LNCaP clone FGC (cell line): ENCODE measurements at regions not wholly inside any gene's neighbourhood (a gene's known extent, or its start where the extent isn't known, plus 50 kb on each side); places are given as distances from the start of the nearest gene placed in this dataset.

Experiments used
- DNase-seq: peaks from one replicate; pipeline ENCODE4 v3.0.0-alpha.2; 2011; ENCODE audit warnings: low read depth
- H3K4me3 ChIP-seq: 2 replicates; pipeline ENCODE4 v1.5.1; 2011; ENCODE audit warnings: mild to moderate bottlenecking, low read depth, low read length, control low read depth
- TF ChIP-seq, protein P1 (sequence below): IDR thresholded peaks from 2 replicates; pipeline ENCODE4 v1.5.1; 2012; ENCODE audit warnings: mild to moderate bottlenecking; ENCODE audit not compliant: control insufficient read depth, insufficient read depth; ENCODE audit errors: extremely low read depth

DNA sequence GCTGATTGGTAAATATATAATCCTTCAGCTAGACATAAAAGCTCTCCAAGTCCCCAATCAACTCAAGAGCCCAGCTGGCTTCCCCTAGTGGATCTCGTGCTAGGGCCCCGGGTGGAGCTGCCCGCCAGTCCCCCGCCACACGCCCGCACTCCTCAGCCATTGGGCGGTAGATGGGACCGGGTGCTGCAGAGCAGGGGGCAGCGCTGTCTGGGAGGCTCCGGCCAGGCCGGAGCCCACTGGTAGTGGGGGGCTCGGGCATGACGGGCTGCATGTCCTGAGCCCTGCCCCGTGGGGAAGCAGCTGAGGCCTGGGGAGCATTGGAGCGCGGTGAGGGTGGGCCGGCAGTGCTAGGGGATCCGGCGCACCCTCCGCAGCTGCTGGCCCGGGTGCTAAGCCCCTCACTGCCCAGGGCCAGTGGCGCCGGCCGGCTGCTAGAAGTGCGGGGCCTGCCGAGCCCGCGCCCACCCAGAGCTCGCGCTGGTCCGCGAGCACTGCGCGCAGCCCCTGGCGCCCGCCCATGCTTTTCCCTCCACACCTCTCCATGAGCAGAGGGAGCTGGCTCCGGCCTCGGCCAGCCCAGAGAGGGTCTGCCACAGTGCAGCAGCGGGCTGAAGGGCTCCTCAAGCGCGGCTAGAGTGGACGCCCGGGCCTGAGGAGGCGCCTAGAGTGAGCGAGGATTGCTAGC lies 1680.6 kb upstream of the RAG2 start:
- TF ChIP-seq, protein P1, sequence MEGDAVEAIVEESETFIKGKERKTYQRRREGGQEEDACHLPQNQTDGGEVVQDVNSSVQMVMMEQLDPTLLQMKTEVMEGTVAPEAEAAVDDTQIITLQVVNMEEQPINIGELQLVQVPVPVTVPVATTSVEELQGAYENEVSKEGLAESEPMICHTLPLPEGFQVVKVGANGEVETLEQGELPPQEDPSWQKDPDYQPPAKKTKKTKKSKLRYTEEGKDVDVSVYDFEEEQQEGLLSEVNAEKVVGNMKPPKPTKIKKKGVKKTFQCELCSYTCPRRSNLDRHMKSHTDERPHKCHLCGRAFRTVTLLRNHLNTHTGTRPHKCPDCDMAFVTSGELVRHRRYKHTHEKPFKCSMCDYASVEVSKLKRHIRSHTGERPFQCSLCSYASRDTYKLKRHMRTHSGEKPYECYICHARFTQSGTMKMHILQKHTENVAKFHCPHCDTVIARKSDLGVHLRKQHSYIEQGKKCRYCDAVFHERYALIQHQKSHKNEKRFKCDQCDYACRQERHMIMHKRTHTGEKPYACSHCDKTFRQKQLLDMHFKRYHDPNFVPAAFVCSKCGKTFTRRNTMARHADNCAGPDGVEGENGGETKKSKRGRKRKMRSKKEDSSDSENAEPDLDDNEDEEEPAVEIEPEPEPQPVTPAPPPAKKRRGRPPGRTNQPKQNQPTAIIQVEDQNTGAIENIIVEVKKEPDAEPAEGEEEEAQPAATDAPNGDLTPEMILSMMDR, result no peak
- DNase-seq, result no peak
- no peak overlapping the region for H3K4me3 ChIP-seq

DNA sequence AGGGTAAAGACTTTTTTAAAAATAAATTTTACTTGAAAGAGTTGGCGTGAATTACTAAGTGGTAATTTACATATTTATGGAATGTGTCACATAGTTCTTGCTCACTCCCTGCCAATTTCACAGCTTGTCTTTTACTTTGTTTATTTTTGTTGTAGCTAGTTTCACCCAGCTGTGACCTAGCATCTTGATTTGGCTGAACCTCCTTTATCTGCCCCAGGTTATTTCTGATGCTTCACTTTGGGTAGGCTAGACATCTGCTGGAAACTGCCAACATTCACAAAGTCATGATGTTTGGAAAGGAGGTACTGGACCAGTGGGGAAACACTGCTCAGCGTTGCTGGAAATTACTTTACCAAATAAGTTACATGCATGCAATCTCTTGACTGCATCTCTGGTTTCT lies 1676.0 kb upstream of the RAG2 start:
- H3K4me3 ChIP-seq, result no peak overlapping the region
- TF ChIP-seq, protein P1, result no peak
- no peak for DNase-seq

DNA sequence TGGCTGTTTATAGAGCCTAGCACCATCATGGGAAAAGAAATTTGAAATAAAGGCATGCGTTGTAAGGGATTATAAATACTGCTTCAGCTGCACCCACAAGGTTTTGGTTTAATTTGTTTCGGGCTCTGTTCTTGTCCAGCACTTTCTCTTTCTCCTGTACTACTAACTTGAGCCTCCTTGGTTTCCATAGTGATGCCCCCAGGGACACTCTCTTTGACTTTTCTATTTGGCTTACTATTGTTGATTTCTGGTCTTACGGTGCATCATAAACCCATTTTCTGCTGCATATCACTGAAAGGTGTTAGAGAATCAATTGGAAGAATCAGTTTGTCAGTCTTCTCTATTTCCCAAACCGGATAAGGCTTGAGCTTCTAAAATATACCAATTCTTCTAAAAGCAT lies 1674.3 kb upstream of the RAG2 start:
- H3K4me3 ChIP-seq, result no peak overlapping the region
- TF ChIP-seq, protein P1, result no peak
- DNase-seq, result no peak

DNA sequence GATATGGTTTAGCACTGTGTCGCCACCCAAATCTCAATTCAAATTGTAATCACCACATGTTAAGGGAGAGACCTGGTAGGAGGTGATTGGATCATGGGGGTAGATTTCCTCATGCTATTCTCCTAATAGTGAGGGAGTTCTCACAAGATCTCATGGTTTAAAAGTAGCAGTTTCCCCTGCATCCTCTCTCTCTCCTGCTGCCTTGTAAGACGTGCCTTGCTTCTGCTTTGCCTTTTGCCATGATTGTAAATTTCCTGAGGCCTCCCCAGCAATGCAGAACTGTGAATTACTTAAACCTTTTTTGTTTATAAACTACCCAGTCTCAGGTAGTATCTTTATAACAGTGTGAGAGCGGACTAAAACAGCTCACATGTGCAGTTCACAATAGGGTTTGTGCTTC lies 1668.7 kb upstream of the RAG2 start:
- TF ChIP-seq, protein P1, result no peak
- H3K4me3 ChIP-seq, result no peak overlapping the region
- DNase-seq, result no peak

DNA sequence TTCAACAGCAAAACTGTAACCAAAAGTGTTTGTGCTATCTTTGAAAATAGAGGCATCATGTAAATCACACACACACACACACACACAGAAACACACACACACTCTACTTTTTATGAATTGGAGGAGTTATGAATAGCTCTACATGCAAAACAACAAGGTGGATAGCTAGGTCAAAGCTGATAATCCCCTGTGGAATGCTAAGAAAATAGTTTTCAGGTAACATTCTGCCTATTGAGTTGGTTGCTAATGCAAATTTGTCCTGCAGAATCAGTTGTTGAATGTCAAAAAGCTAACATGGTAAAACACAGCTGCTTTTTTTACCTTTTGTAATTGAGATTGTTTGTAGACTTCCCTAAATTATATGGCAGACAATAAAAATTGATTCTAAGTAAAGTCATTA lies 1658.4 kb upstream of the RAG2 start:
- no peak overlapping the region for H3K4me3 ChIP-seq
- TF ChIP-seq, protein P1, result no peak
- no peak for DNase-seq

DNA sequence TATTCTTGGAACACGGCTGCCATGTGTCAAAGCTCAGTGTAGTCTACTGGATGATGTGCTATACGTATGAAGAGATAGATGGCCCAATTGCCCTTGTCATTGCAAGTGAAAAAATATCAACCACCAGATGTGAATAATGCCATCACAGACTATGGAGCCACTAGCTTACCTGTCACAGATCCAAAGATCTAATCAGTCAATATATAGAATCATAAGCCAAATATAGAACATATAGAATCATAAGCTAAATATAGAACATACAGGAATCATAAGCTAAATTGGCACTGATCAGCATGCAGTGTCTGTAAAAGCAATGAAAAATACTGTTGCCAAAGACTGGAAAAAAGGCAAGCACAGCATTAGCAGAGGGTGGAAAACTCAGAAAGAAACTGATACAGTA lies 1656.9 kb upstream of the RAG2 start:
- DNase-seq, result no peak
- H3K4me3 ChIP-seq, result no peak overlapping the region
- TF ChIP-seq, protein P1, result no peak

DNA sequence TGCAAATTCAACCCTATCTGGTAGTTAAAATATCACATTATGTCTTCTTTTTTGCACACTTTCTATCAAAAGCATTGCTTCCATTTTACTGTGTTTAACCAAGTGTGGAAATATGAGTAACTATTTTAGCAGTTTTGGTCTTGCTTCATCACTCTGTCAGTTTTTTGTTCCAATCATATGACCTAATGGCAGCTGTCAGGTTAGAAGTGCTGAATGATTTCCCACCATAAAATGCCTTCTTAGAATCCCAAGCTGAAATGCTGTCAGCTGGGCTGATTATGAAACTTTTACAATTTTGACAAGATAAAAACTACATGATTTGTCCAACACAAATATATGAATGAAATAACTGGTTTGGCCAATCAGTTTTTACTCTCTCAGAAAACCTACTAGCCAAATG lies 1654.6 kb upstream of the RAG2 start:
- TF ChIP-seq, protein P1, result no peak
- DNase-seq, result no peak
- no peak overlapping the region for H3K4me3 ChIP-seq
